ENCODE measurements at regions not wholly inside any gene's neighbourhood (a gene's known extent, or its start where the extent isn't known, plus 50 kb on each side); places are given as distances from the start of the nearest gene placed in this dataset.

- DNase-seq (ENCODE audit: low spot score), result no peak
Measured at GRCh38 chr5:122721127-122721526, 53.8 kb upstream of the SNX2 start.

- DNase-seq (ENCODE audit: low spot score), result no peak
Measured at GRCh38 chr5:122722341-122722740, 52.5 kb upstream of the SNX2 start.

- peak; percentile 6 for DNase-seq (ENCODE audit: low spot score)
Measured at GRCh38 chr5:122723606-122724352, 51.1 kb upstream of the SNX2 start.
